ENCODE measurements at regions not wholly inside any gene's neighbourhood (a gene's known extent, or its start where the extent isn't known, plus 50 kb on each side); places are given as distances from the start of the nearest gene placed in this dataset.

GRCh38 chr11:127412722-127413380, 412.3 kb upstream of the KIRREL3 start:
- TF ChIP-seq POU6F1 (CRISPR knock-in tag; IDR thresholded peaks at IDR 0.05; ENCODE audit: borderline replicate concordance, low read depth) (no peak), CREB5 (CRISPR knock-in tag; IDR thresholded peaks at IDR 0.05; ENCODE audit: low read depth) (no peak), TSHZ2 (CRISPR knock-in tag; IDR thresholded peaks at IDR 0.05) (no peak), TCF4 (CRISPR knock-in tag; IDR thresholded peaks at IDR 0.05; ENCODE audit: borderline replicate concordance) (no peak), PATZ1 (CRISPR knock-in tag; IDR thresholded peaks at IDR 0.05; ENCODE audit: borderline replicate concordance) (no peak), ZNF70 (CRISPR knock-in tag; IDR thresholded peaks at IDR 0.05) (no peak), ZNF565 (CRISPR knock-in tag; conservative IDR thresholded peaks at IDR 0.05; ENCODE audit: low read depth) (no peak), ISL1 (CRISPR knock-in tag; IDR thresholded peaks at IDR 0.05) (no peak), OSR1 (CRISPR knock-in tag; IDR thresholded peaks at IDR 0.05) (no peak), ARNTL (CRISPR knock-in tag; IDR thresholded peaks at IDR 0.05; ENCODE audit: borderline replicate concordance, low read depth) (no peak), SNAI2 (CRISPR knock-in tag; IDR thresholded peaks at IDR 0.05) (no peak), ZNF8 (CRISPR knock-in tag; IDR thresholded peaks at IDR 0.05) (no peak)
- no peak for ATAC-seq

DNA sequence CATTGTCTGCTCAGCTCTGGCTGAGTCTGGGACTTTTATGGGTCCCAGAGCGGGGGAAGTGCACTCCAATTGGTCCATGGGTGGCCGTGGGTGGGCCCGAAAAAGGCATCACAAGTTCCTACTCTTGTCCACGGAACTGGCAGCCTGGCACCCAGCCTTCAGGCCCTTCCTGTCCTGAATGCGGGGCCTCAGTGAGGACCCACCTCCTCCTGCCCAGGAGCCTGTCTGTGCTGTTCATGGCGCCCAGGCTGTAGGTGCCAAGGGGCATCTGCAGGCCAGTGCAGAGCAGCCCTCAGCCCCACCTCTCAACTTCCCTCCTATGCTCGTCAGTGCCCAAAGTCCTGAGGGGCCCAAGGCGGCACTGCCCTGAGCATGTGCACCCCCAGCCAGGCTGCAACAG, 411.7 kb upstream of the KIRREL3 start:
- no peak for ATAC-seq
- no peak for TF ChIP-seq CREB5 (CRISPR knock-in tag; IDR thresholded peaks at IDR 0.05; ENCODE audit: low read depth)
- TF ChIP-seq PATZ1 (CRISPR knock-in tag; IDR thresholded peaks at IDR 0.05; ENCODE audit: borderline replicate concordance), result no peak
- no peak for TF ChIP-seq ZFP3 (CRISPR knock-in tag; IDR thresholded peaks at IDR 0.05)
- TF ChIP-seq ZNF70 (CRISPR knock-in tag; IDR thresholded peaks at IDR 0.05), result no peak
- TF ChIP-seq POU6F1 (CRISPR knock-in tag; IDR thresholded peaks at IDR 0.05; ENCODE audit: borderline replicate concordance, low read depth), result no peak
- TF ChIP-seq TCF4 (CRISPR knock-in tag; IDR thresholded peaks at IDR 0.05; ENCODE audit: borderline replicate concordance), result no peak
- TF ChIP-seq OSR1 (CRISPR knock-in tag; IDR thresholded peaks at IDR 0.05), result no peak
- TF ChIP-seq TSHZ2 (CRISPR knock-in tag; IDR thresholded peaks at IDR 0.05), result no peak
- TF ChIP-seq ZFP30 (CRISPR knock-in tag; IDR thresholded peaks at IDR 0.05), result no peak
- no peak for TF ChIP-seq ZNF565 (CRISPR knock-in tag; conservative IDR thresholded peaks at IDR 0.05; ENCODE audit: low read depth)
- no peak for TF ChIP-seq ZNF8 (CRISPR knock-in tag; IDR thresholded peaks at IDR 0.05)
- no peak for TF ChIP-seq GLIS3 (CRISPR knock-in tag; IDR thresholded peaks at IDR 0.05)
- TF ChIP-seq TOX (CRISPR knock-in tag; IDR thresholded peaks at IDR 0.05; ENCODE audit: borderline replicate concordance), result no peak
- no peak for TF ChIP-seq ZC3H10 (CRISPR knock-in tag; IDR thresholded peaks at IDR 0.05)
- TF ChIP-seq, protein P1, sequence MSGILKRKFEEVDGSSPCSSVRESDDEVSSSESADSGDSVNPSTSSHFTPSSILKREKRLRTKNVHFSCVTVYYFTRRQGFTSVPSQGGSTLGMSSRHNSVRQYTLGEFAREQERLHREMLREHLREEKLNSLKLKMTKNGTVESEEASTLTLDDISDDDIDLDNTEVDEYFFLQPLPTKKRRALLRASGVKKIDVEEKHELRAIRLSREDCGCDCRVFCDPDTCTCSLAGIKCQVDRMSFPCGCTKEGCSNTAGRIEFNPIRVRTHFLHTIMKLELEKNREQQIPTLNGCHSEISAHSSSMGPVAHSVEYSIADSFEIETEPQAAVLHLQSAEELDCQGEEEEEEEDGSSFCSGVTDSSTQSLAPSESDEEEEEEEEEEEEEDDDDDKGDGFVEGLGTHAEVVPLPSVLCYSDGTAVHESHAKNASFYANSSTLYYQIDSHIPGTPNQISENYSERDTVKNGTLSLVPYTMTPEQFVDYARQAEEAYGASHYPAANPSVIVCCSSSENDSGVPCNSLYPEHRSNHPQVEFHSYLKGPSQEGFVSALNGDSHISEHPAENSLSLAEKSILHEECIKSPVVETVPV (CRISPR knock-in tag; IDR thresholded peaks at IDR 0.05), result no peak
- TF ChIP-seq BACH2 (CRISPR knock-in tag; IDR thresholded peaks at IDR 0.05; ENCODE audit: borderline replicate concordance), result no peak
- TF ChIP-seq ISL1 (CRISPR knock-in tag; IDR thresholded peaks at IDR 0.05), result no peak
